HG03103 (cell line): ENCODE measurements at regions not wholly inside any gene's neighbourhood (a gene's known extent, or its start where the extent isn't known, plus 50 kb on each side); places are given as distances from the start of the nearest gene placed in this dataset.
"Not testable (repeated sequence)": the region's sequence is repeated elsewhere in the genome, so short reads cannot be mapped to it uniquely, and the experiment has no call there.

Experiments
- ATAC-seq: cut with Tn5 transposase; IDR thresholded peaks from one replicate; pipeline ENCODE4 v1.9.1; 2021; ENCODE audit warnings: low read depth; ENCODE audit not compliant: unreplicated experiment

DNA sequence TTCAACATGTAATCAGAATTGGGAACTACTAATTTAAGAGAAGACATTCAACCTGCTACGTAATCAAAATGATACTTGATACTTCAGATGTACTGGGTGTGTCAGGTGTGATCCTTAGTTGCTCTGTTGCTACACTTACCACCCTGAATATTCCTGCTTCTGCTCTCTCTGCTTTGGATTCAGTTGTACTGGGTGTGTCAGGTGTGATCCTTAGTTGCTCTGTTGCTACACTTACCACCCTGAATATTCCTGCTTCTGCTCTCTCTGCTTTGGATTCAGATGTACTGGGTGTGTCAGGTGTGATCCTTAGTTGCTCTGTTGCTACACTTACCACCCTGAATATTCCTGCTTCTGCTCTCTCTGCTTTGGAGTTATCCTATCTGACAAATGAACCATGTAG is 290.2 kb downstream of the RAB38 start:
- ATAC-seq, result not testable (repeated sequence)

GRCh38 chr11:87879118-87879517 is 296.1 kb downstream of the RAB38 start:
- ATAC-seq, result no peak

DNA sequence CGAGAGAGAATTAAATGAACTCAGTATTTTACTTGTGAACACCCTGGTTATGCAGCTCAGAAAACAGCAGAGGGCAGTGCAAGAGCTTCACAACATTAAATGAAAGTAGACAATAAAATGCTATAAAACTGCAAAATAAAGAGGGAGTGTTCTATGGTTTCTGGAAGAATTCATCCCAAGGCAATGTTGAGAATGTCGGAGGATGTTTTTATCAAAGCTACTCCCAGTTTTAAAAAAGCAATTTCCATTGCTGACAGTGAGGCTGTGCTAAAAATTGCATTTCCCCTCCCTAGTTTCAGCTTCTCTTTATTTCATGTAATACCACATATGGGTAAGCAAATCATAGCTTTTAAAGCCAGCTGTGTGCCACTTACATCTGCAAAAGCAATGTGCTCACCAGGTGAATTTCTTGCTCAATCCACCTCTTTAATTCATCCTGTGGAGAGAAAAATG is 296.8 kb downstream of the RAB38 start:
- no peak for ATAC-seq

DNA sequence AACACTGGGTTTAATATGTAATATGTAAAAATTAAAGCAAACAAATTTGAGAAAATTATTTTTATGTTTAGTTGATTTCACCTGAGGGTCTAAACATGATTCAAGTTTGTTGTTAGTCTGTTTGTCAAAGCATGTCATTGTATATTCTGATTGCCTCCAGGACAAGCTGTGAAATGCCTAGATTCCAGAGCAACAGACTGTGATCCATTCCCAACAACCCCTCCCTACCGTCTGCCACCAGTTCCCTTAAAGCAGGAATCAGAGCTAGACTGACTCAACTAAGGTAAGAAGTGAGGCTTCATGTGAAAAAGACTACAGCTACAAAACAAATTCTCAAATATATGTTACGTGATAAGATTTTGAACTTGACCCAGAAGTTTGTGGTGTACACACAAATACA is 304.2 kb downstream of the RAB38 start:
- no peak for ATAC-seq

DNA sequence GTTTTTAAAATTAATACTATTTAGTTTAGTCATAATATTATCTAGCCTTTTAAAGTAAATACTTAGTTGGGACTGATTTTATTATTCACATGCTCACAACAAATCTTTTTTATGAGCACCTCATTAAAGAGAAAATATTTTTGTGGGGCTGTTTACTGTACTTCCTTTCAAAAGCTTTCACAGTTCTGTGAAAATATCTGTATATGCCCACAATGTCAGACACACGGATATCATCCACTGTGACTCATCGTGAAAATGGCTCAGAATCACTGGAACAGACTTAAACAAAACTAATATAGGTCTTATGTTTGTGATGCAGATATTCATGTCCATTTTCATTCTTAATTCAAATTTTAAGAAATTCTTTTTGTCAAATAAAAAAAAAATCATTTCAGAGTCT is 305.2 kb downstream of the RAB38 start:
- no peak for ATAC-seq

- no peak for ATAC-seq
These were observed 308.3 kb downstream of the RAB38 start for GRCh38 chr11:87866951-87867350.

GRCh38 chr11:87861030-87861429 is 314.2 kb downstream of the RAB38 start:
- ATAC-seq, result no peak

- ATAC-seq, result no peak
These were observed 315.6 kb downstream of the RAB38 start for GRCh38 chr11:87859636-87860035.

DNA sequence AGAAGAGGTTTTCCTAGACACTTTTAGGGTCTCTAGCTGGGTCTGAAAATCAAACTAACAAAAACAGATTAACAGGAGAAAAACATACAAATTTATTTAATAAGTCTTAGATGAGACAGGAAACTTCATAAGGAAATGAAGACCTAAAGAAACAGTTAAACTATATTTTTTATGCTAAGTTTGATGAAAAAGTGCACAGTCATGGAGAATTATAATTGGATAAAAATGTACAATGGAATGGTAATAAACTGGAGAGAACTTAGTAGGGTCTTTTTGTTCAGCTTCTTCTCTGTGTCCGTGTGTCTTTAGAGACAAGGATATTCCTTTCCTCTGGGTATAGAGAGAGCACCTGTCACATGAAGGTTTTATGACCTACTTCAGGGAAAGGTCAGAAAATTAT is 323.4 kb downstream of the RAB38 start:
- no peak for ATAC-seq

GRCh38 chr11:87851234-87851633 is 324.0 kb downstream of the RAB38 start:
- ATAC-seq, result no peak

DNA sequence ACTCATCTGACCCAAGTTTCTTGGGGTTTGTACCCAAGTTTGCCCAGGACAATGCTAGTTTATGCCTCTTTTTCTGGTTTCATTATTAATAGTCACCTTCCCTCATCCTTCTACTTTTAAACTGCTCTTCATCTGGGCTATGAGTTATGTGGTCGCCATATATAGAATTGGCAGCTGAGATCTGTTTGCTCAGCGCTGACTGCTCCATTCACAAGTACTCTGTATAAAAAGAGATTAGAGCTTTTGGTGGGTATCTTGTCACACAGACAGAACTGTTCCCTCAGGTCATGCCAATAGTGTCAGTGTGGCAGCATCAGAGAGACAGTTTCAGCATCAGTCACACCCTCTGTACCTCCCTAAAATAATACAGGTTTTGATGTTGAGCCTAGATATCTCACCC is 326.0 kb downstream of the RAB38 start:
- ATAC-seq, result no peak

DNA sequence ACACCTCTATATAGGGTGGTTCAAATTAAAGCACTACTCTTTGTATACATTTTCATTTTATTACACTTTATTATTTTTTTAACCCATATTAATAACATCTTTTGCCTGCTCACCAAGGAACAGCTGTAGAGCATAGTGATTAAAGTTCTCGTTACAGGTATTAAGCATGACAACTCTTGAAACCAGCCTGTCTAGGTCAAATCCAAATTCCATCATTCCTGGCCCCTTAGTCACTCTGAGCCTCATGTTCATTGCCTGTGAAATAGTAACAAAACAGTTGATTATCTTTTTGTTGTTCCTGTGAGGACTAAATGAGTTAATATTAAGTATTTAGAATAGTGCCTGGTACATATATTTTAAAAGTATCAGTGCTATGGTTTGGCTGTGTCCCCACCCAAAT is 334.5 kb downstream of the RAB38 start:
- no peak for ATAC-seq

- no peak for ATAC-seq
These were observed 343.0 kb downstream of the RAB38 start for GRCh38 chr11:87832211-87832610.

DNA sequence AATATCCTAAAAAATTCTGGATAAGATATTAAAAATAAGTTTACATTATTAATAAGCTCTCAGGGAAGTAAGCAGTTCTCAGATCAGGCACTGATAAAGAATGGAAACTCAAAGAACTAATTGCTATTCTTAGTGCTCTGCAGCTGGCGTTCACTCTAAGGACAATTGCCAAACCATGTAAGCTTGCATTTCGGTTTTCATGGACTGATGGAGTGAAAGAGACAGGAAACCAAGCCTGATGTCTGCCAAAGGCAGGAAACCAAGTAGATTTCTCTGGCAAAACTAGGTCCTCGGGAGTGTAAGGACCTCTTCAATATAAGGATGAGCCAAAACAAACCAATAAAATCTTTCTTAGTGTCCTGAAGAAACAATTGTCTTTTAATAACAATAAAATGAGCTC is 355.2 kb downstream of the RAB38 start:
- ATAC-seq, result no peak

DNA sequence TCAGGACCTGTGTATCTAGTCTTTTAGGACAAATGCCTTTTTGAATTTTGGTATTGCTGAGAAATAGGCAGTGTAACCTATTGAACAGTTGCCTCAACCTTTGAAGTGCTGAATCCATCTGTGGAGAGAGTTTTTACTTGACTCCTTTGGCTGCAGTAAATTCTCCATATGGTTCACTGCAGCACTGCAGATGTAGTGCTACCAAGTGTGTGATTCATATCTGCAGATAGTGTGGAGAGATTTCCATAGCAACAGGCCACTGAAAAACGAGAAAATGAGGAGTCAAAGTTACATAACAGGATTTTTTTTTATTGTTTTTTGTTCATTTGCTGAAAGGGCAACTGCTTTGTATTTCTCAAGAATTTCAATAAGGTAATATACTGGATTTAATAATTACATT is 356.1 kb downstream of the RAB38 start:
- ATAC-seq, result no peak

DNA sequence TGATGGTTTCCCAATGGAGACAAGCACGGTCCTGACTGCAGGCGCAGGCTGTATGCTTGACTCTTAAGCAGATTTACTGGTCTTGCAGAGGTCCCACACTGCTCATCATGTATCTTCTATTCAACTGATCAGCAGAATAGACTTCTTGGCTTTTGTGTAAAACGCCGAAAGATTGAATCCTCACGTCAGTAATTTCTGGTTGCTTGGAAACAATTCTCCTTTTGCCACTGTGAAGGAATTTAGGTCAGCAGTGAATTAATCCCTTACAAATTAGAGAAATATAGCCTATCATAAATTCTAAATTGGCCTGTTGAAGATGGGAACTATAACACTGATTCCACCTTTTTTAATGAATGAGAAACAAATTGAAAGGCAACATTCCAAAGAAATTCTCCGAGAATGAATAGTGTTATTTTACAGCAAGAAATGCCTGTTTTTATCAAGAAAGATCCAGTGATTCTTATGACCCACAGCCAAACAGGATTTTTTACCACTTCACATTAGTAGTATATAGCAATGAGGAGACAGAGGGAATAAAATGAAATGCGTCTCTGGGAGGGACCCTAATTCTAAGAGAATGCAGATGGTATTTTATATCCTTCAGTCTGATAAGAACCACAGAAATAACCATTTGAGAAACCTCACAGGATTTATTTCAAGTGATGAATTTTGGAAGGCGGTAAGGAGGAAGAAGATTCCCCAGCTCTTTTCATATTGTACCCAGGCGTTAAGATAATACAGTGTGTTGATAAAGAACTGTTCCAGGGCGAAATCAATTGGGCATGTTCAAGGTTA is 362.5 kb downstream of the RAB38 start:
- ATAC-seq, result no peak

DNA sequence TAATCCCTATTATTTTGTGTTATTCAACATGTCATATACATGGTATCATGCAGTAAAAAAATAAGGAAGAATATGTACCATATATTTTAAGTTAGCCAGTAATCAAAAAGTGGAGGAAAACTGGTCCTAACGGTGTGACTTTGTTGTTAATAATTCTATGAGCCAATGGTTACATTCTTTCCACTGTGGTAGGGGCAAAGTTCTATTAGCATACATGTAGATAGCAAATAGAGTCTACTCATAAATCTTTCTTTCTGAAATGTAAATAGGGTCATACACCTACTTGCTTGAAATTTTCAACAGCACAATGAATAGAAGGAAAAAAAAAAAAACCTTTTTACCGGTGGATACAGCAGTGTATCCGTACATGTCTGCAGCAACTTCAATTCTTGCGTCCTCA is 364.8 kb downstream of the RAB38 start:
- no peak for ATAC-seq

DNA sequence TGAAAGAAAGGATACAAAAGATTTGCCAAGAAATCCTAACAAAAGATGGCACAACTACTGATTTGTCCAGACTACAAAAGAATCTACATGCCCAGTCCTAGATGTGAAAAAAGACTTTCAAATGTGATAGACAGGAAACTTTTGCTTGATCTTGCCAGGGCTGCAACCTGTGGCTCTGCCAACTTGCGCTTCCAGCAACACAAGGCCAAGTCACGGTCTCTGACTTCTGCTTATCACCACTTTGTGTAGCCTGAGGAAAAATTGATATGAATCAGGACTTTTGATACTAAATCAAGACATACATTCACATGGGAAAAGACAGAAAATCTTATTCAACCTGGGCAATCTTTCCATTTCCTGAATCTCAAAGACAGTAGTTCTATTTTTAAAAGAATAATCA is 366.0 kb downstream of the RAB38 start:
- ATAC-seq, result no peak

GRCh38 chr11:87804176-87804575 is 371.1 kb downstream of the RAB38 start:
- ATAC-seq, result no peak

DNA sequence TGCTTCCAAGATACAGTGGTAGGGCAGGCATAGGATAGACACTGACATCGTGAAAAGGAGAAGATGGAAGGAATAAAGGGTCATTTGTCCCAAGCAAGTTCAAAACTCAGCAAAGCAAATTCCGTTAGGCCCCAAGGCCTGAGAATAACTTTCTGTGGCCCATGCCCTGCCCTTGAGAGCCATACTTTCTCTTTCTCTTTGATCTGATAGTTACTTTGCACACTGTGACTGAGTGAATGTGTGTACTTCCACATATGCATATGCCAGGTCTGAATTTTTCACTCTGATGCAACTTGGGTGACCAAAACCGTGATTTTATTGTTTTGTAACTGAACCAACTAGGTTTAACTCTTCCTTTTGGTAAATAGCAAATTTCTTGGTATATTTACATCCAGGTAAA is 371.5 kb downstream of the RAB38 start:
- ATAC-seq, result no peak

DNA sequence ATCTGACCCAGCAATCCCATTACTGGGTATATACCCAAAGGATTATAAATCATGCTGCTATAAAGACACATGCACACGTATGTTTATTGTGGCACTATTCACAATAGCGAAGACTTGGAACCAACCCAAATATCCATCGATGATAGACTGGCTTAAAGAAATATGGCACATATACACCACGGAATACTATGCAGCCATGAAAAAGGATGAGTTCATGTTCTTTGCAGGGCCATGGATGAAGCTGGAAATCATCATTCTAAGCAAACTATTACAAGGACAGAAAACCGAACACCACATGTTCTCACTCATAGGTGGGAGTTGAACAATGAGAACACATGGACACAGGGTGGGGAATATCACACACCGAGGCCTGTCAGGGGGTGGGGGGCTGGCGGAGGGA is 390.4 kb downstream of the RAB38 start:
- not testable (repeated sequence) for ATAC-seq

GRCh38 chr11:87780068-87780413 is 395.2 kb downstream of the RAB38 start:
- ATAC-seq, result no peak
